ENCODE measurements at regions not wholly inside any gene's neighbourhood (a gene's known extent, or its start where the extent isn't known, plus 50 kb on each side); places are given as distances from the start of the nearest gene placed in this dataset.

- TF ChIP-seq ZNF571 (tag by site-specific recombination; IDR thresholded peaks at IDR 0.05) = no peak
- no peak for TF ChIP-seq CTCF (tag by site-specific recombination; IDR thresholded peaks at IDR 0.05)
- no peak for TF ChIP-seq ZNF292 (tag by site-specific recombination; IDR thresholded peaks at IDR 0.05; ENCODE audit: borderline replicate concordance, low read depth)
- TF ChIP-seq MYNN (tag by site-specific recombination; IDR thresholded peaks at IDR 0.05; ENCODE audit: borderline replicate concordance) = no peak
- TF ChIP-seq ATF2 (tag by site-specific recombination; IDR thresholded peaks at IDR 0.05; ENCODE audit: low read depth) = no peak
- TF ChIP-seq ZNF704 (tag by site-specific recombination; IDR thresholded peaks at IDR 0.05) = no peak
- no peak for TF ChIP-seq REPIN1 (tag by site-specific recombination; IDR thresholded peaks at IDR 0.05; ENCODE audit: low read depth)
- no peak for TF ChIP-seq ZNF776 (tag by site-specific recombination; IDR thresholded peaks at IDR 0.05; ENCODE audit: borderline replicate concordance)
- TF ChIP-seq YY1 (tag by site-specific recombination; IDR thresholded peaks at IDR 0.05) = no peak
- no peak for TF ChIP-seq MEIS1 (CRISPR knock-in tag; IDR thresholded peaks at IDR 0.05; ENCODE audit: borderline replicate concordance)
- TF ChIP-seq ZNF239 (tag by site-specific recombination; IDR thresholded peaks at IDR 0.05) = no peak
These were observed 49.9 kb upstream of the JMY start for GRCh38 chr5:79186021-79186420.
